ENCODE measurements at regions not wholly inside any gene's neighbourhood (a gene's known extent, or its start where the extent isn't known, plus 50 kb on each side); places are given as distances from the start of the nearest gene placed in this dataset.

DNA sequence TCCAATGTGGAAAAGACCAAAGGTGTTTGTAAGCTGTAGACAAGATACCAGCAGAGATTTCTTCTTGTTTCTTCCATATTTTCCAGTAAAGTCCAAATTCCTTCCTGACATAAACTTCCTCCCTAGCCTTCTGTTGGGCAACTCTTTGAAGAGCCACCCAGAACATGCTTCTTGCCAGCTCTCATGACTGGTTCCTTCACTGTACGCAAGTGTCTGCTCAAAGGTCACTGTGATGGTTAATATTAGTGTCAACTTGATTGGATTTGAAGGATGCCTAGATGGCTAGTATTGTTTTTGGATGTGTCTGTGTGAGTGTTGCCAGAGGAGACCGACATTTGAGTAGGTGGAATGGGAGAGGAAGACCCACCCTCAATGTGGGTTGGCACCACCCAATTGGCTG, 416.6 kb upstream of the RUNX1 start:
- Mint-ChIP-seq H3K36me3 (peaks cover 0 to 9% (median 0%) of the 10 kb centered on the region in 3 donors), H3K4me3 (no peak overlapping the region), H3K27me3 (no peaks in the 10 kb centered on the region), H3K9me3 (peaks cover 0 to 26% (median 10%) of the 10 kb centered on the region in 9 donors), H3K27ac (no peak overlapping the region), H3K4me1 (peaks cover 0 to 5% (median 0%) of the 10 kb centered on the region in 4 donors)
- DNase-seq (no peak), ATAC-seq (no peak)
- POLR2A ChIA-PET = no interaction called here

DNA sequence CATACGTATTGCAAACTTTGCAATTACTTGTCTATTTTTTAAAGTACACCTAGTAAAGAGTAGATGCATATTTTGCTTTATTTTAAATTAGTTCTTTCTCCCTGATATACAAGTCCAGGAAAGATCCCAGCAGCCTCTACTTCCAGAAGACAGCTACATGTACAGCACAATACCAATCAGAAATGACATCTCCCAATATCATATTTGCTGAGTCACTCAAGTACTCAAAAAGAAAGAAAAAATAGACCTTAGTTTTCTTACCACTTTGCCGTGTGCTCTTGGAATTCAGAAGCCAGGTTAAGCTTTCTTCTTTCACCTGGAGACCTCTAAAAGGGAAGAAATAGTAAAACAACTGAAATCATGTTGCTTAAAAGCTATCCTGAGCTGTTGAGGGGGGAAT, 412.6 kb upstream of the RUNX1 start:
- H3K36me3 Mint-ChIP-seq = peaks cover 0 to 6% (median 0%) of the 10 kb centered on the region in 3 donors
- POLR2A ChIA-PET = no interaction called here

DNA sequence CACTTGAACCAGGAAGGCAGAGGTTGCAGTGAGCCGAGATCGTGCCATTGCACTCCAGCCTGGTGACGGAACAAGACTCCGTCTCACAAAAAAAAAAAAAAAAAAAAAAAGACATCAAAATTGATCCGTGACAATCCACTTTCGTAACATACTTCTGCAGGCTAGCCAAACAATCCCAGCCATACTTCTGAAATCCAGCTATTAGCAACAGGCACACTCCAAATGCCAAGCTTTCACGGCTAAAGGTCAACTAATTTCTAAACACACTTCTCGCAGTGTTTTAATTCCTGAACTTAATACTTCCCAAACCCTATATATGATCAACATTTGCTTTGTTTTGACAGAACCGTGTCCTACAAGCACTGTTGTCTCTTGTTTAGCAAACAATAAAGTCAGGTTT, 411.3 kb upstream of the RUNX1 start:
- POLR2A ChIA-PET = interaction anchor here (0.7 kb wide), 1 partner anchor 21 kb away, joined by 5 read pairs; no protein-coding TSS in a partner anchor
- Mint-ChIP-seq H3K27ac (no peak overlapping the region), H3K4me1 (peaks cover 0 to 5% (median 0%) of the 10 kb centered on the region in 4 donors), H3K9me3 (peaks cover 0 to 10% (median 0%) of the 10 kb centered on the region in 9 donors), H3K27me3 (no peaks in the 10 kb centered on the region), H3K4me3 (no peak overlapping the region), H3K36me3 (no peaks in the 10 kb centered on the region)
- no peak for ATAC-seq
- no peak for DNase-seq

More for the DNA sequence above, 412.6 kb upstream of the RUNX1 start:
- H3K27ac Mint-ChIP-seq = no peak overlapping the region
- DNase-seq = no peak
- no peak overlapping the region for H3K4me3 Mint-ChIP-seq
- H3K4me1 Mint-ChIP-seq = peaks cover 0 to 5% (median 0%) of the 10 kb centered on the region in 4 donors
- H3K9me3 Mint-ChIP-seq = peaks cover 0 to 21% (median 7%) of the 10 kb centered on the region in 9 donors
- no peaks in the 10 kb centered on the region for H3K27me3 Mint-ChIP-seq
- ATAC-seq = no peak

DNA sequence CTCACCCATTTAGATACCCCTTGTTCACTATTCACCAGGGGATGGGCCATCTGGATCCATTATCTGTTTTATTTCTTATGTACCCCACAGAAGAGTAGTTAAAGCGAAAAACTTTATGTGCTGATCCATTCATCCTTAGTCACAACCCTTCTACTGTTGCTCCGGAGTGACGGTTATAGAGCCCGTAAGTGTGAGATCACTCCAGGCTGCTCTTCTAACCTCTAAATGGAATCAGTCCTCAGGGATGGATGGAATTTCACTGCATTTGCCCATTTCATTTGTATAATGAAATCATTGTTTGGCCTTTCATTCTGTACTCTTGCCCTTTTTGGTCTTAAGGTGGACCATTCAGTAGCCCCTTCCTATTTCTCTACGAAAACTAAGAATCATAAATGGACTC, 409.3 kb upstream of the RUNX1 start:
- POLR2A ChIA-PET = no interaction called here
- H3K4me1 Mint-ChIP-seq = no peaks in the 10 kb centered on the region
- DNase-seq = no peak
- no peaks in the 10 kb centered on the region for H3K36me3 Mint-ChIP-seq
- H3K27me3 Mint-ChIP-seq = no peaks in the 10 kb centered on the region
- ATAC-seq = no peak
- no peak overlapping the region for H3K4me3 Mint-ChIP-seq
- H3K27ac Mint-ChIP-seq = no peak overlapping the region
- peaks cover 0 to under 1% (median 0%) of the 10 kb centered on the region in 9 donors for H3K9me3 Mint-ChIP-seq

DNA sequence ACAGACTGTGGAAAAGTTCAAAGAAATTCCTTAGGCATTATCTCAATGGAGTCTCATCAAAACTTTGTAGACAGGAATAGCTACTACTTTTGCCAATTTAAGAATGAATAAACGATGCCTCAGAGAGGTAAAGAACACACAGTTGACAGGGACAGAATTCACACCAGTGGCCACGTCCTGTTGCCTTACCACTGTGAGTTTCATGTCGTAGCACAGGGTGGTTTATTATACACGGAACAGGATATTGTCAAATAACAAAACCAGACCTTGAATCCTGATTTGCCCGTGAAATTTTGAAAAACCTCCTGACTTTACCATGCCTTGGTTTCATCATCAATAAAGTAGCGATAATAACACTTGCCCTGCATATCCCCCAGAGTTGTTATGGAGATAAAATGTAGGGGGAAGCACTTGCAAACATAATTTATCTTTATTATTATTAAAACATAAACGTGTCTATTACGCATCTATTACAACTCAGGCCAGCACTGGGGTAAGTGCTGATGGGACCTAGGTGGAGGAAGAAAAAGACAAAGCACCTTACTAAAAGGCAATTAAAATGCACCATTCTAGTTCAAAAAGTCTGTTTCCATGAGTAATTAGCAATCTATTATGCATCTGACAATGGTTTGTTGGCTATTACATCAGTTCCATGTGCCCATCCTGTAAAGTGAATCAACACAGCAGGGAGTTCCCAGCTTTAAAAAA, 408.1 kb upstream of the RUNX1 start:
- H3K4me3 Mint-ChIP-seq = no peak overlapping the region
- peaks cover 0 to 3% (median 0%) of the 10 kb centered on the region in 9 donors for H3K9me3 Mint-ChIP-seq

DNA sequence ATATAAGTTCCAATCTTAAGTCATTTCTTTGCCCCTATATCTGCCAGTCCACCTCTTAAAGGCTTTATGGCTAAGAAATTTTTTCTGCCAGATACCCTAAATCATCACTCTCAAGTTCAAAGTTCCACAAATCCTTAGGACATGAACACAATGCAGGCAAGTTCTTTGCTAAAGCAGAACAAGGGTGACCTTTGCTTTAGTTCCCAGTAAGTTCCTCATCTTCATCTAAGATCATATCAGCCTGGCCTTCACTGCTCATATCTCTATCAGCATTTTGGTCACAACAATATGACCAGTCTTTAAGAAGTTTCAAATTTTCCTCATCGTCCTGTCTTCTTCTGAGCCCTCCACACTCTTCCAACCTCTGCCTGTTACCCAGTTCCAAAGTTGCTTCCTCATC, 402.2 kb upstream of the RUNX1 start:
- no peak for DNase-seq
- Mint-ChIP-seq H3K27me3 (peaks cover 0 to 5% (median 0%) of the 10 kb centered on the region in 5 donors), H3K9me3 (peaks cover 0 to 25% (median 12%) of the 10 kb centered on the region in 9 donors), H3K4me3 (no peak overlapping the region), H3K4me1 (peaks cover 0 to 3% (median 0%) of the 10 kb centered on the region in 4 donors), H3K36me3 (peaks cover 0 to 22% (median 10%) of the 10 kb centered on the region in 3 donors), H3K27ac (no peak overlapping the region)
- ATAC-seq = no peak
- POLR2A ChIA-PET = no interaction called here

More for the DNA sequence above, 408.1 kb upstream of the RUNX1 start:
- no peaks in the 10 kb centered on the region for H3K27me3 Mint-ChIP-seq
- H3K27ac Mint-ChIP-seq = no peak overlapping the region
- ATAC-seq = no peak
- peaks cover 0 to under 1% (median 0%) of the 10 kb centered on the region in 3 donors for H3K36me3 Mint-ChIP-seq
- DNase-seq = no peak
- POLR2A ChIA-PET = no interaction called here
- no peaks in the 10 kb centered on the region for H3K4me1 Mint-ChIP-seq

DNA sequence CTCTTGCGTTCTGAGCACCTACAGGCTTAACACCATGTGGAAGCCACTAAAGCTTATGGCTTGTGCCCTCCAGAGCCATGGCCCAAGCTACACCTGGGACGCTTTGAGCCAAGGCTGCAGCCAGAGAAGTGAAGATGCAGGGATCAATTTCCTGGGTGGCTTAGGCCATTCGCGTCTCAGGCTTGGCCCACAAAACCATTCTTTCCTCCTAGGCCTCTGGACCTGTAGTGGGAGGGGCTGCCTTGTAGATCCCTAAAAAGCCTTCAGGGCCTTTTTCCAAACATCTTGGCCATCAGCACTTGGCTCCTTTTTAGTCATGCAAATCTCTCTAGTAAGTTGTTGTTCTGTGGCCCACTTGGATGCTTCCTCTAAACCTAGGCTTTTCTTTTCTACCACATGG, 401.7 kb upstream of the RUNX1 start:
- no peak overlapping the region for H3K4me3 Mint-ChIP-seq
- H3K27ac Mint-ChIP-seq = no peak overlapping the region
- no peak for DNase-seq
- POLR2A ChIA-PET = no interaction called here
- ATAC-seq = no peak
- peaks cover 0 to 3% (median 0%) of the 10 kb centered on the region in 4 donors for H3K4me1 Mint-ChIP-seq
- H3K9me3 Mint-ChIP-seq = peaks cover 0 to 25% (median 12%) of the 10 kb centered on the region in 9 donors
- H3K36me3 Mint-ChIP-seq = peaks cover 0 to 22% (median 10%) of the 10 kb centered on the region in 3 donors
- peaks cover 0 to 5% (median 0%) of the 10 kb centered on the region in 5 donors for H3K27me3 Mint-ChIP-seq

DNA sequence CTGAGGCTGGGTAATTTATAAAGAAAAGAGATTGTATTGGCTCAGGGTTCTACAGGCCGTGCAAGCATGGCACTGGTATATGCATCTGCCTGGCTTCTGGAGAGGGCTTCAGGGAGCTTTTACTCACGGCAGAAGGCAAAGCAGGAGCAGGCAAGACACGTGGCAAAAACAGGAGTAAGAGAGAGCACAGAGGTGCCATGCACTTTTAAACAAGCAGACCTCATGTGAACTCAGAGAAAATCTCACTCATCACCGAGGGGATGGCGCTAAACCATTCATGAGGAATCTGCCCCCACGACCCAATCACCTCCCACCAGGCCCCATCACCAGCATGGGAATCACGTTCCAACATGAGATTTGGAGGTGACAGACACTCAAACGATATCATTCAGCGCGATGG, 400.7 kb upstream of the RUNX1 start:
- Mint-ChIP-seq H3K27ac (no peak overlapping the region), H3K4me3 (no peak overlapping the region), H3K4me1 (peaks cover 0 to 3% (median 0%) of the 10 kb centered on the region in 4 donors), H3K36me3 (peaks cover 0 to 22% (median 10%) of the 10 kb centered on the region in 3 donors), H3K9me3 (peaks cover 0 to 25% (median 12%) of the 10 kb centered on the region in 9 donors), H3K27me3 (peaks cover 0 to 5% (median 0%) of the 10 kb centered on the region in 5 donors)
- no peak for DNase-seq
- ATAC-seq = no peak
- POLR2A ChIA-PET = no interaction called here

DNA sequence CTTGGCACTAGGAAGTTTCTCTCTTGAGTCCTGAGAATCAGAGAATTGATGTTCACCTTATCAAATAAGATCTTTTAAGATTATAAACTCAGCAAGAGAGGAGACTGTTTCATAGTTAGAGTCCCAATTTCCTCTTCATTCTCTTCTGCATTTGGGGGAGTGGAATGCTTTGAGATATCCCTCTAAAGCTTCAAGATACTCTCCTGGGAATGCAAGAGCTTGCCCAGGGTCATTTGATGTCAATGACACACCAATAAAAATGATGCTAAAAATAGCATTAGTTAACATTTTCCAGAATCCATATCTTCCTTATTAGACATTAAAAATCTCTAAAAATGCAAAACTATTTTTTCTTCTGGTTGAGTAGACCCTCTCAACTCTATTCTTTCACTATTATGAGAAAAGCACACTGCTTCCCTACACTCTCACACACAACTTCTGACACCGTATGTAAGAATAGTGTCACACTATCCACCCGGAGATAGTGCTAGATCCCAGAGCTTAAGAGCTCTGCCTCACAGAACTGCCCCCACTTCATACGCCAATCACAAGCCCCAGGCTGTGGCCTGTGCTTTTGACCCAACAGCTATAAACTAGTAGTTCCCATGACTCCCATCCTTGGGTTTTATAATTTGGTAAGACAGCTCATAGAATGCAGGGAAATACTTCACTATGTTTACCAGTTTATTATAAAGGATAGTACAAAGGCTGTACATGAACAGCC, 399.9 kb upstream of the RUNX1 start:
- Mint-ChIP-seq H3K9me3 (peaks cover 0 to 25% (median 12%) of the 10 kb centered on the region in 9 donors), H3K4me3 (no peak overlapping the region), H3K4me1 (peaks cover 0 to 3% (median 0%) of the 10 kb centered on the region in 4 donors), H3K27me3 (peaks cover 0 to 7% (median 0%) of the 10 kb centered on the region in 5 donors), H3K36me3 (peaks cover 0 to 22% (median 10%) of the 10 kb centered on the region in 3 donors), H3K27ac (no peak overlapping the region)
- ATAC-seq = no peak
- POLR2A ChIA-PET = no interaction called here
- no peak for DNase-seq

DNA sequence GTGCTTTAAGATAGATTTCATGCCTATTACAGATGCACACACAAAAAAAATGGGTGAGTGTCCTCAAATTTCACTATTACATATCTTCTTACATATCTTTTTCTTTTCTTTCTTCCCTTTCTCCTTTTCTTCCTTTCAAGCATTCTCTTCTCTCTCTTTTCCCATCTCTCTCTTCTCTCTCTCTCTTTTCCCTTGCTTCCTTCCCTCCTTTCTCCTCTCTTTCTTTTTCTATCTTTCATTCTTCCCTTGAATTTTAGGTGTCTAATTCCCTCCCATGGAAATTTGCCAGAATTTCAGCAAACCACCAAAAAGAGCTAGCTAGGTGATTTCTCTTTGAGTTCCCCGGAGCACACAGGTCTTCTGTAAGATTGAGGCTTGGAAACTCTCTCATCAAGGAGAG, 395.3 kb upstream of the RUNX1 start:
- Mint-ChIP-seq H3K4me1 (peaks cover 7 to 12% (median 10%) of the 10 kb centered on the region in 4 donors), H3K27ac (no peak overlapping the region), H3K9me3 (no peaks in the 10 kb centered on the region), H3K27me3 (peaks cover 0 to 6% (median 0%) of the 10 kb centered on the region in 5 donors), H3K4me3 (no peak overlapping the region), H3K36me3 (no peaks in the 10 kb centered on the region)
- POLR2A ChIA-PET = no interaction called here
- ATAC-seq = no peak
- no peak for DNase-seq

DNA sequence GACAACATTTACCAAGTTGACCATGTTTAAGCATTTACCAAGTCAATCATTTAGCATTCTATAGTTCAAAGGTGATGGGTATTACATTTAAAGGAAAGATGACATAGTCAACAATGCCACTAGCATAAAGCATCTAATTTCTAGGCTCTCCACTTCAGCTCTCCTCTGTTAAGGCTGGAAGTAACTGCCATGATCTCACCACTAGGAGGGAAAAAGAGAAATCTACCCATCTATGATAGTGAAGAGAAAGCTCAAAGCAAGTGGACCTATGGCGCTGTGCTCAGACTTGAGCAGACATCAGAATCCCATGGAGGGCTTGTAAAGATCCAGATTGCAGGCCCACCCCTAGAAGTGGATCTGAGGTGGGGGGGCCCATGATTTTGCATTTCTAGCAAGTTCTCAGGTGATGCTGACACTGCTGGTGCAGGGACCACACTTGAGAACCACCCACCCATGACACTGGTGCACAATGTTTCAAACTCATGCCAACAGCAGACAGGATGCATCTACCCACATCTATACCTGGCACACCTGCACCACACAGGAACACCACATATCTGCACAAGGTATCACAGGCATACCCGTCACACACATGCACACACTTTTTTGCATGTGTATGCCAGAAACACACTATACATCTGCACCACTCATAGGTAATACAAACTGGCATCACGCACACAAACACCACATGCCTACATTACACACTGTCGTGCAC, 392.9 kb upstream of the RUNX1 start:
- peak overlapping the region in 1 of 10 donors; percentile 64 for H3K27ac Mint-ChIP-seq
- DNase-seq = peak in 2 of 10 donors; percentile 15 to 34
- H3K4me1 Mint-ChIP-seq = peaks cover 14 to 27% (median 23%) of the 10 kb centered on the region in 4 donors
- ATAC-seq = peak in 1 of 2 donors; percentile 66
- H3K27me3 Mint-ChIP-seq = peaks cover 0 to 3% (median 0%) of the 10 kb centered on the region in 5 donors
- POLR2A ChIA-PET = no interaction called here
- no peaks in the 10 kb centered on the region for H3K36me3 Mint-ChIP-seq
- no peaks in the 10 kb centered on the region for H3K9me3 Mint-ChIP-seq
- H3K4me3 Mint-ChIP-seq = no peak overlapping the region

DNA sequence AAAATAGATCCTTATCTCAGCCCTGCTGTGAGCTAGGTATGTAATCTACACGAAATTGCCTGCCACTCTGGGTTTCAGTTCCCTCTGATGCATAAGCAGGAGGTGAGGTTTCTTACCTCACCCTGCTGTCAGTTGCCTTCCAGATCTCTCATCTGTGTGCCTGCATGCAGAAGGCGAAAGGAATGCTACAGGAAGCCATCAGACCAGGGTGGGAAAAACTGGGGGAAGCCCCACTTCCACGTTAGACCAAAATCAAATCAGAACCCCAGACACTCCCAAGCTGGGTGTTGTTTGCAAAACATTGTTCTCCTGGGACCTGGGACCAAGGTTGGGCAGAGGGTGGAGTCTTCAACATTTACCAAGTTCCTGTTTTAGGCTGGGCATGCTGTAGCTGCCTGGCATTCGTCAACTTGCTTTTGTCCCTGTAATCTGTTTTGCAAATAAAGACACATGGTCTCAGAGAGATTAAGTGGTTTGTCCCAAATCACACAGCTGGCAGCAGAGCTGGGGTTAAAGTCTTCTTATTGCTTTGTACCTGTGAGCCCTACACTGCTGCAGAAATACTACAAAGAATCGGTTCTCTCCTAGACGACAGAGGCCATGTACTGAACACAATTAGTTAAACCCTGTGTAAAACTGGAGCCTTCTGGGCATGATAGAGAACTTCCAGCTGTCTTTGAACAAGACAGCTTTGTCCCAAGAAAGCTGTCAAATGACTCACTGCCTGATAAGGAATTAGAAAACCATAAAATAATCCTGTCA, 389.7 kb upstream of the RUNX1 start:
- peak overlapping the region in 3 of 10 donors; percentile 11 to 67 (median 59) for H3K4me3 Mint-ChIP-seq
- peaks cover 2 to 19% (median 11%) of the 10 kb centered on the region in 9 donors for H3K9me3 Mint-ChIP-seq
- POLR2A ChIA-PET = interaction anchor here (0.9 kb wide), 1 partner anchor 90 kb away, joined by 3 read pairs; no protein-coding TSS in a partner anchor
- H3K36me3 Mint-ChIP-seq = peaks cover 0 to 13% (median 12%) of the 10 kb centered on the region in 3 donors
- H3K4me1 Mint-ChIP-seq = peaks cover 14 to 27% (median 23%) of the 10 kb centered on the region in 4 donors
- H3K27ac Mint-ChIP-seq = peak overlapping the region in 8 of 10 donors; percentile 9 to 77 (median 38)
- DNase-seq (peak in 2 of 10 donors; percentile 11 to 15), ATAC-seq (peak; percentile 46 to 52)
- H3K27me3 Mint-ChIP-seq = peaks cover 0 to 5% (median 0%) of the 10 kb centered on the region in 5 donors

Measured in naive thymus-derived CD8-positive, alpha-beta T cell (primary cell).